H9 (cell line): ENCODE measurements at regions not wholly inside any gene's neighbourhood (a gene's known extent, or its start where the extent isn't known, plus 50 kb on each side); places are given as distances from the start of the nearest gene placed in this dataset.

Experiments used
- DNase-seq: peaks from one replicate; pipeline ENCODE4 v3.0.0-alpha.2; 2017
- H2AFZ ChIP-seq: one replicate; pipeline ENCODE4 v1.6.1; 2013; ENCODE audit warnings: mild to moderate bottlenecking, low read length, control low read depth, moderate library complexity
- H2AK5ac ChIP-seq: 2 replicates; pipeline ENCODE4 v1.6.1; 2013; ENCODE audit warnings: low read length, control low read depth, mixed read lengths; ENCODE audit not compliant: insufficient read length
- H2BK120ac ChIP-seq: one replicate; pipeline ENCODE4 v1.6.1; 2013; ENCODE audit warnings: low read depth, mild to moderate bottlenecking, low read length, control low read depth, inconsistent platforms; ENCODE audit not compliant: poor library complexity, severe bottlenecking
- H2BK12ac ChIP-seq: 2 replicates; pipeline ENCODE4 v1.6.1; 2013; ENCODE audit warnings: low read length, control low read depth, mixed read lengths, low read depth; ENCODE audit not compliant: insufficient read length
- H2BK15ac ChIP-seq: 2 replicates; pipeline ENCODE4 v1.6.1; 2013; ENCODE audit warnings: low read depth, low read length, control low read depth
- H2BK20ac ChIP-seq: one replicate; pipeline ENCODE4 v1.6.1; 2013; ENCODE audit warnings: low read depth, mild to moderate bottlenecking, low read length, control low read depth, inconsistent platforms; ENCODE audit not compliant: poor library complexity, severe bottlenecking
- H2BK5ac ChIP-seq: 2 replicates; pipeline ENCODE4 v1.6.1; 2013; ENCODE audit warnings: low read length, control low read depth, mixed read lengths; ENCODE audit not compliant: insufficient read length
- H3K14ac ChIP-seq: 2 replicates; pipeline ENCODE4 v1.6.1; 2013; ENCODE audit warnings: low read length, control low read depth; ENCODE audit not compliant: insufficient read depth
- H3K18ac ChIP-seq: 2 replicates; pipeline ENCODE4 v1.6.1; 2013; ENCODE audit warnings: low read depth, mild to moderate bottlenecking, mixed read lengths, low read length, control low read depth; ENCODE audit not compliant: insufficient read length
- H3K23ac ChIP-seq: 2 replicates; pipeline ENCODE4 v1.6.1; 2013; ENCODE audit warnings: low read length, control low read depth, mixed read lengths, low read depth; ENCODE audit not compliant: insufficient read length
- H3K23me2 ChIP-seq: 2 replicates; pipeline ENCODE4 v1.6.1; 2013; ENCODE audit warnings: low read depth, mild to moderate bottlenecking, mixed read lengths, low read length, control low read depth; ENCODE audit not compliant: insufficient read length, poor library complexity, severe bottlenecking
- H3K27ac ChIP-seq: 2 replicates; pipeline ENCODE4 v1.5.1; 2013; ENCODE audit warnings: low read length, control low read depth, mixed read lengths, low read depth; ENCODE audit not compliant: insufficient read length
- H3K27me3 ChIP-seq: 2 replicates; pipeline ENCODE4 v1.6.1; 2013; ENCODE audit warnings: low read length, control low read depth, inconsistent platforms; ENCODE audit not compliant: insufficient read depth
- H3K4ac ChIP-seq: 2 replicates; pipeline ENCODE4 v1.6.1; 2013; ENCODE audit warnings: low read depth, mild to moderate bottlenecking, control low read depth, inconsistent platforms, low read length, moderate library complexity
- H3K4me1 ChIP-seq: 2 replicates; pipeline ENCODE4 v1.6.1; 2013; ENCODE audit warnings: low read length, control low read depth, inconsistent platforms; ENCODE audit not compliant: insufficient read depth
- H3K4me2 ChIP-seq: 2 replicates; pipeline ENCODE4 v1.6.1; 2013; ENCODE audit warnings: low read length, control low read depth, mixed read lengths; ENCODE audit not compliant: insufficient read length, insufficient read depth
- H3K56ac ChIP-seq: 2 replicates; pipeline ENCODE4 v1.6.1; 2013; ENCODE audit warnings: low read depth, mild to moderate bottlenecking, mixed read lengths, low read length, control low read depth; ENCODE audit not compliant: insufficient read length
- H3K79me1 ChIP-seq: 2 replicates; pipeline ENCODE4 v1.6.1; 2013; ENCODE audit warnings: low read depth, mild to moderate bottlenecking, moderate library complexity, low read length, control low read depth, inconsistent platforms; ENCODE audit not compliant: insufficient read depth, poor library complexity, severe bottlenecking
- H3K79me2 ChIP-seq: 2 replicates; pipeline ENCODE4 v1.6.1; 2013; ENCODE audit warnings: low read length, control low read depth, inconsistent platforms; ENCODE audit not compliant: insufficient read depth
- H3K9ac ChIP-seq: 2 replicates; pipeline ENCODE4 v1.6.1; 2013; ENCODE audit warnings: low read length, control low read depth, mixed read lengths; ENCODE audit not compliant: insufficient read length; ENCODE audit errors: extremely low read depth
- H3K9me3 ChIP-seq: one replicate; pipeline ENCODE4 v1.6.1; 2013; ENCODE audit warnings: low read depth, low read length, inconsistent platforms; ENCODE audit not compliant: control insufficient read depth
- H3T11ph ChIP-seq: one replicate; pipeline ENCODE4 v1.6.1; 2013; ENCODE audit warnings: mild to moderate bottlenecking, low read length, control low read depth, inconsistent platforms
- H4K20me1 ChIP-seq: one replicate; pipeline ENCODE4 v1.6.1; 2013; ENCODE audit not compliant: control insufficient read depth, insufficient read length, insufficient read depth
- H4K5ac ChIP-seq: 2 replicates; pipeline ENCODE4 v1.6.1; 2013; ENCODE audit warnings: low read depth, mild to moderate bottlenecking, mixed read lengths, low read length, control low read depth; ENCODE audit not compliant: insufficient read length
- H4K8ac ChIP-seq: replicated peaks from 2 replicates; pipeline ENCODE4 v1.6.1; 2013; ENCODE audit warnings: low read length, control low read depth, mixed read lengths, low read depth; ENCODE audit not compliant: insufficient read length
- H4K91ac ChIP-seq: 2 replicates; pipeline ENCODE4 v1.6.1; 2013; ENCODE audit warnings: low read depth, mild to moderate bottlenecking, moderate library complexity, mixed read lengths, low read length, control low read depth; ENCODE audit not compliant: insufficient read length
- H3K27ac Mint-ChIP-seq, 3 experiments: 2 replicates in 2 of 3; 3 replicates in 1 of 3; pipeline ENCODE4 v1.8.0; 2020 to 2021; ENCODE audit warnings: mixed read lengths in 3 of 3, mild to moderate bottlenecking in 1 of 3, moderate library complexity in 1 of 3
- H3K27me3 Mint-ChIP-seq: 2 replicates; pipeline ENCODE4 v1.8.0; 2021; ENCODE audit warnings: low read depth, mild to moderate bottlenecking, moderate library complexity, mixed read lengths
- H3K36me3 Mint-ChIP-seq, 3 experiments: 2 replicates in 2 of 3; 3 replicates in 1 of 3; pipeline ENCODE4 v1.8.0; 2020 to 2021; ENCODE audit warnings: low read depth in 3 of 3, mixed read lengths in 3 of 3; ENCODE audit not compliant: insufficient read depth in 1 of 3
- H3K4me1 Mint-ChIP-seq, 2 experiments: 2 replicates each; pipeline ENCODE4 v1.8.0; 2020; ENCODE audit warnings: mixed read lengths in 2 of 2
- H3K4me3 Mint-ChIP-seq, 2 experiments: 2 replicates in 1 of 2; 3 replicates in 1 of 2; pipeline ENCODE4 v1.8.0; 2020 to 2021; ENCODE audit warnings: mild to moderate bottlenecking in 2 of 2, mixed read lengths in 2 of 2, moderate library complexity in 1 of 2
- H3K9me3 Mint-ChIP-seq, 2 experiments: 2 replicates in 1 of 2; 3 replicates in 1 of 2; pipeline ENCODE4 v1.8.0; 2020; ENCODE audit warnings: mild to moderate bottlenecking in 2 of 2, mixed read lengths in 2 of 2, moderate library complexity in 1 of 2
- CTCF ChIP-seq: fragments of 200-600 bp; sonication (generic); conservative IDR thresholded peaks from 3 replicates; pipeline ENCODE4 v1.8.0; 2021; ENCODE audit warnings: antibody characterized with exemption, mild to moderate bottlenecking
- WGBS: extraction: QIAGEN DNeasy Blood & Tissue Kit; methylation state at CpG from one replicate; pipeline ENCODE4 v1.1.7; 2013; ENCODE audit warnings: missing lambda C conversion rate, low lambda C conversion rate, mixed read lengths; ENCODE audit not compliant: insufficient read length; ENCODE audit errors: extremely low coverage; 5-methylcytosine and 5-hydroxymethylcytosine counted together

GRCh38 chr5:54616031-54616430 lies 98.5 kb downstream of the SNX18 start:
- H3K4me3 Mint-ChIP-seq = no peak overlapping the region
- Histone ChIP-seq H3K4ac (no peak overlapping the region), H3K23me2 (no peaks in the 10 kb centered on the region), H4K5ac (no peak overlapping the region), H3K27me3 (no peaks in the 10 kb centered on the region), H2BK12ac (no peak overlapping the region), H3K27ac (no peak overlapping the region), H3K56ac (no peak overlapping the region), H2AFZ (no peak overlapping the region), H4K91ac (no peak overlapping the region), H2BK15ac (no peak overlapping the region), H3T11ph (no peak overlapping the region), H2AK5ac (no peak overlapping the region), H2BK5ac (no peak overlapping the region), H2BK20ac (no peak overlapping the region), H2BK120ac (no peak overlapping the region), H4K8ac (no peak overlapping the region), H3K18ac (no peak overlapping the region), H3K9ac (no peak overlapping the region), H3K4me1 (no peaks in the 10 kb centered on the region), H3K4me2 (no peak overlapping the region), H3K79me2 (no peaks in the 10 kb centered on the region), H4K20me1 (no peaks in the 10 kb centered on the region), H3K9me3 (no peaks in the 10 kb centered on the region), H3K79me1 (no peaks in the 10 kb centered on the region), H3K14ac (no peak overlapping the region), H3K23ac (no peak overlapping the region)
- peaks cover 4% of the 10 kb centered on the region for H3K27me3 Mint-ChIP-seq
- H3K27ac Mint-ChIP-seq = no peak overlapping the region
- no CpG with 5 or more reads among the region's 3 CpGs for WGBS
- H3K36me3 Mint-ChIP-seq = no peaks in the 10 kb centered on the region
- no peaks in the 10 kb centered on the region; a peak in 2 of 5 replicates for H3K9me3 Mint-ChIP-seq
- H3K4me1 Mint-ChIP-seq = peaks cover 0 to 9% of the 10 kb centered on the region in 2 experiments; a peak in 2 of 4 replicates
- DNase-seq = no peak
- no peak for TF ChIP-seq CTCF
